Stomach (tissue), 4 donors: ENCODE measurements at regions not wholly inside any gene's neighbourhood (a gene's known extent, or its start where the extent isn't known, plus 50 kb on each side); places are given as distances from the start of the nearest gene placed in this dataset.

ENCODE experiments used
- EP300 ChIP-seq: sonication (generic); formaldehyde crosslinking; IDR thresholded peaks from one replicate; pipeline ENCODE4 v1.6.1; 2017; ENCODE audit warnings: antibody characterized with exemption
- POLR2A ChIP-seq, 4 donors: fragments of 450-650 bp; IDR thresholded peaks; one replicate each; pipeline ENCODE4 v1.6.1; 2016; ENCODE audit warnings: antibody characterized with exemption in 4 of 4, control low read depth in 2 of 4, mild to moderate bottlenecking in 1 of 4, moderate library complexity in 1 of 4

GRCh38 chr4:43867908-43868307 lies 580.7 kb downstream of the KCTD8 start:
- TF ChIP-seq EP300 (no peak), POLR2A (IDR thresholded peaks at IDR 0.05) (no peak)
